Panc1 (cell line): ENCODE measurements at regions not wholly inside any gene's neighbourhood (a gene's known extent, or its start where the extent isn't known, plus 50 kb on each side); places are given as distances from the start of the nearest gene placed in this dataset.

ENCODE experiments used
- ATAC-seq: fragments of 200-7000 bp; cut with Tn5 transposase; 2 replicates; pipeline ENCODE4 v1.9.1; 2020; ENCODE audit warnings: mild to moderate bottlenecking, moderate library complexity
- BruUV-seq: library from RNA; stranded (reverse); fragments of 400-500 nt; replicated peaks from 2 replicates; lab custom pipeline; 2021; lab: Mats Ljungman, UMichigan
- CTCF ChIA-PET: fragments of 300-600 bp; sonication (Branson Sonifier 250); formaldehyde crosslinking; loops from one replicate; lab custom pipeline; 2022; ENCODE audit warnings: antibody characterized with exemption; lab: Charles Lee
- POLR2A ChIA-PET: fragments of 300-600 bp; sonication (Branson Sonifier 250); formaldehyde crosslinking; loops from one replicate; lab custom pipeline; 2022; ENCODE audit warnings: antibody characterized with exemption; lab: Charles Lee
- DNase-seq: peaks from one replicate; pipeline ENCODE4 v3.0.0-alpha.2; 2010; ENCODE audit warnings: low read depth, low spot score
- H3K27ac ChIP-seq: 2 replicates; pipeline ENCODE4 v1.5.1; 2011; ENCODE audit warnings: mild to moderate bottlenecking, low read length, inconsistent platforms
- H3K27me3 ChIP-seq: fragments of 200-500 bp; sonication (Bioruptor generic); 2 replicates; pipeline ENCODE4 v1.6.0; 2014; ENCODE audit warnings: low read length, inconsistent platforms; ENCODE audit not compliant: control insufficient read depth, insufficient read depth
- H3K36me3 ChIP-seq: fragments of 200-500 bp; sonication (Bioruptor generic); 2 replicates; pipeline ENCODE4 v1.5.1; 2014; ENCODE audit warnings: inconsistent platforms, mild to moderate bottlenecking, low read length, moderate library complexity; ENCODE audit not compliant: control insufficient read depth, insufficient read depth
- H3K4me1 ChIP-seq: 2 replicates; pipeline ENCODE4 v1.5.1; 2011; ENCODE audit warnings: inconsistent platforms, mild to moderate bottlenecking, low read length, moderate library complexity; ENCODE audit not compliant: control insufficient read depth, insufficient read depth
- H3K4me3 ChIP-seq, 2 experiments: 2 replicates each; pipeline ENCODE4 v1.5.1; 2011 to 2012; ENCODE audit warnings: low read depth in 2 of 2, low read length in 2 of 2, mild to moderate bottlenecking in 2 of 2, inconsistent platforms in 1 of 2, moderate library complexity in 1 of 2
- H3K9me3 ChIP-seq: fragments of 200-500 bp; sonication (Bioruptor generic); 2 replicates; pipeline ENCODE4 v1.5.1; 2014; ENCODE audit warnings: low read depth, mild to moderate bottlenecking, inconsistent platforms, low read length, moderate library complexity; ENCODE audit not compliant: control insufficient read depth, insufficient read depth
- POLR2AphosphoS5 ChIP-seq: IDR thresholded peaks from 2 replicates; pipeline ENCODE4 v1.6.1; 2012; ENCODE audit warnings: mild to moderate bottlenecking, low read depth, low read length, moderate library complexity
- SIN3A ChIP-seq: IDR thresholded peaks from 2 replicates; pipeline ENCODE4 v1.6.1; 2012; ENCODE audit warnings: low read depth, mild to moderate bottlenecking, low read length, moderate library complexity, borderline replicate concordance; ENCODE audit not compliant: insufficient read depth
- TCF7L2 ChIP-seq: IDR thresholded peaks from 2 replicates; pipeline ENCODE4 v1.6.1; 2011; ENCODE audit warnings: mild to moderate bottlenecking, low read depth, low read length, inconsistent platforms
- in situ Hi-C: cut with HindIII; loops from 2 replicates; pipeline ENCODE4 v1.10.0; 2016; ENCODE audit warnings: low sequenced_read_pairs, low pct_unique_long_range_greater_than_20kb
- intact Hi-C: fragments of 100-400 bp; cut with micrococcal nuclease; formaldehyde crosslinking; loops from one replicate; pipeline ENCODE4 v1.10.0; 2022; ENCODE audit not compliant: unreplicated experiment
- TF ChIP-seq, protein P1 (sequence below), 2 experiments: IDR thresholded peaks; 2 replicates each; pipeline ENCODE4 v1.6.1; 2011 to 2012; ENCODE audit warnings: low read depth in 2 of 2, control low read depth in 1 of 2, low read length in 1 of 2, mild to moderate bottlenecking in 1 of 2, moderate library complexity in 1 of 2; ENCODE audit not compliant: insufficient read depth in 1 of 2
- TF ChIP-seq, protein P2 (sequence below): fragments of 450-650 bp; IDR thresholded peaks from 2 replicates; pipeline ENCODE4 v1.5.1; 2017; ENCODE audit warnings: mild to moderate bottlenecking

DNA sequence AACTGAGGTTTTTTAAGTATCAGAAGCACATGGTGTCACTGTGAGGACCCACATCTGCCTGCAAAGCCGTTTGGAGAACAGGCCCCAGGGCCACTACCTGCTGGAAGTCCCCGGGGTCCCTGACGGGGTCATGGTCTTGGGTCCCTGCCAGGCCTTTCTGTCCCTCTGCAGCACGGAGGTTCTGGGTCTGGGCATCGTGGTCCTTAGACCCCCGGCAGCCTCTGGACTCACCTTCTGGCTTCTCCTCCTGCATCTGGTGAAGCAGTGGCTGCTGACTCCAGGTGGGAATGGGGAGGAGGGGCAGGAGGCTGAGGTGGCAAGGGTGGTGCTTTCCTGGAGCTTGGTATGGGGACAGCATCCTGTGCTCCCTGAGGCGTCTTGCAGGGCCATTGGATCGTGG, 198.6 kb downstream of the TEX29 start:
- POLR2A ChIA-PET, result no interaction called here
- in situ Hi-C loops (no loop called here), intact Hi-C loops (no loop called here)
- H3K27ac ChIP-seq, result no peak overlapping the region
- H3K4me3 ChIP-seq, result no peak overlapping the region
- no peaks in the 10 kb centered on the region for H3K9me3 ChIP-seq
- no peaks in the 10 kb centered on the region for H3K36me3 ChIP-seq
- CTCF ChIA-PET, result no interaction called here
- H3K4me1 ChIP-seq, result no peaks in the 10 kb centered on the region
- no TSS peak for BruUV-seq
- no peak for ATAC-seq
- TF ChIP-seq, protein P1, sequence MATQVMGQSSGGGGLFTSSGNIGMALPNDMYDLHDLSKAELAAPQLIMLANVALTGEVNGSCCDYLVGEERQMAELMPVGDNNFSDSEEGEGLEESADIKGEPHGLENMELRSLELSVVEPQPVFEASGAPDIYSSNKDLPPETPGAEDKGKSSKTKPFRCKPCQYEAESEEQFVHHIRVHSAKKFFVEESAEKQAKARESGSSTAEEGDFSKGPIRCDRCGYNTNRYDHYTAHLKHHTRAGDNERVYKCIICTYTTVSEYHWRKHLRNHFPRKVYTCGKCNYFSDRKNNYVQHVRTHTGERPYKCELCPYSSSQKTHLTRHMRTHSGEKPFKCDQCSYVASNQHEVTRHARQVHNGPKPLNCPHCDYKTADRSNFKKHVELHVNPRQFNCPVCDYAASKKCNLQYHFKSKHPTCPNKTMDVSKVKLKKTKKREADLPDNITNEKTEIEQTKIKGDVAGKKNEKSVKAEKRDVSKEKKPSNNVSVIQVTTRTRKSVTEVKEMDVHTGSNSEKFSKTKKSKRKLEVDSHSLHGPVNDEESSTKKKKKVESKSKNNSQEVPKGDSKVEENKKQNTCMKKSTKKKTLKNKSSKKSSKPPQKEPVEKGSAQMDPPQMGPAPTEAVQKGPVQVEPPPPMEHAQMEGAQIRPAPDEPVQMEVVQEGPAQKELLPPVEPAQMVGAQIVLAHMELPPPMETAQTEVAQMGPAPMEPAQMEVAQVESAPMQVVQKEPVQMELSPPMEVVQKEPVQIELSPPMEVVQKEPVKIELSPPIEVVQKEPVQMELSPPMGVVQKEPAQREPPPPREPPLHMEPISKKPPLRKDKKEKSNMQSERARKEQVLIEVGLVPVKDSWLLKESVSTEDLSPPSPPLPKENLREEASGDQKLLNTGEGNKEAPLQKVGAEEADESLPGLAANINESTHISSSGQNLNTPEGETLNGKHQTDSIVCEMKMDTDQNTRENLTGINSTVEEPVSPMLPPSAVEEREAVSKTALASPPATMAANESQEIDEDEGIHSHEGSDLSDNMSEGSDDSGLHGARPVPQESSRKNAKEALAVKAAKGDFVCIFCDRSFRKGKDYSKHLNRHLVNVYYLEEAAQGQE (IDR thresholded peaks at IDR 0.05; ENCODE audit: insufficient read depth in 1 of 2, low read depth in 2 of 2, low read length in 1 of 2), result no peak
- no peak for TF ChIP-seq SIN3A
- no peak for TF ChIP-seq POLR2AphosphoS5
- TF ChIP-seq TCF7L2, result no peak
- TF ChIP-seq, protein P2, sequence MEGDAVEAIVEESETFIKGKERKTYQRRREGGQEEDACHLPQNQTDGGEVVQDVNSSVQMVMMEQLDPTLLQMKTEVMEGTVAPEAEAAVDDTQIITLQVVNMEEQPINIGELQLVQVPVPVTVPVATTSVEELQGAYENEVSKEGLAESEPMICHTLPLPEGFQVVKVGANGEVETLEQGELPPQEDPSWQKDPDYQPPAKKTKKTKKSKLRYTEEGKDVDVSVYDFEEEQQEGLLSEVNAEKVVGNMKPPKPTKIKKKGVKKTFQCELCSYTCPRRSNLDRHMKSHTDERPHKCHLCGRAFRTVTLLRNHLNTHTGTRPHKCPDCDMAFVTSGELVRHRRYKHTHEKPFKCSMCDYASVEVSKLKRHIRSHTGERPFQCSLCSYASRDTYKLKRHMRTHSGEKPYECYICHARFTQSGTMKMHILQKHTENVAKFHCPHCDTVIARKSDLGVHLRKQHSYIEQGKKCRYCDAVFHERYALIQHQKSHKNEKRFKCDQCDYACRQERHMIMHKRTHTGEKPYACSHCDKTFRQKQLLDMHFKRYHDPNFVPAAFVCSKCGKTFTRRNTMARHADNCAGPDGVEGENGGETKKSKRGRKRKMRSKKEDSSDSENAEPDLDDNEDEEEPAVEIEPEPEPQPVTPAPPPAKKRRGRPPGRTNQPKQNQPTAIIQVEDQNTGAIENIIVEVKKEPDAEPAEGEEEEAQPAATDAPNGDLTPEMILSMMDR, result no peak
- no peak for DNase-seq
- no peaks in the 10 kb centered on the region for H3K27me3 ChIP-seq

DNA sequence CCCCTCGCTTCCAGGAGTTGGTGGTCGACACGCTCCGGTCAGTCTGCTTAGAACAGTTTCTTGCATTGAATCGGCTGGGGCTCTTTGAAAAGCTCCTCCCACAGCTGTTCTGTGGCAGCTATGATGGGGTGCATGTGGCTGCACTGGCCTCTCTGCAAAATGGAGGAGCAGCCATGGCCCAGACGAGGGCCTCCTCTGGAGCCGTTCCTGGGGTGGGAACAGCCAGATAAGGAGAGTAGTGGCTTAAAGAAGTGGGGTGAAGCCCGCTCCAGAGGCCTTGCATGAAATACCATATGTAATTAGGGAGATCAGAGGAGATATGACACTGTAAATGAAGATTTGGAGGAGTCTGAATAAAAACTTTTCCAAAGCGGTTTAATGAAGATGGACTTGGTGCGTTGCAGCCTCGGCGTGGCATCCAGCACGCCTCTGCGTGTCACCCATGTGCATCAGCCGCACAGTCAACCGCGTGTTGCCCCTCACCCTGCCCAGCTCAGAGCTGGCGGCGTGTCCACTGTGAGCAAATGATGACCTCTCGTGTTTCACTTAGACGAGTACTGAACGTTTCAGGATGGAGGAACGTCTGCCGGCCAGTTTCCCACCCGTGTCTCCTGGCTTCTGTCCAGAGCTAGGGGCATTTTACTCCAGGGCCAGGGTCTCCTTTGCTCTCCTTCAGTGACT, 199.2 kb downstream of the TEX29 start:
- ATAC-seq (no peak), DNase-seq (no peak)
- BruUV-seq, result no TSS peak
- no peaks in the 10 kb centered on the region for H3K9me3 ChIP-seq
- no peaks in the 10 kb centered on the region for H3K27me3 ChIP-seq
- intact Hi-C loops (no loop called here), in situ Hi-C loops (no loop called here)
- TF ChIP-seq, protein P2, result no peak
- TF ChIP-seq TCF7L2 (no peak), POLR2AphosphoS5 (no peak), SIN3A (no peak)
- TF ChIP-seq, protein P1 (IDR thresholded peaks at IDR 0.05; ENCODE audit: insufficient read depth in 1 of 2, low read depth in 2 of 2, low read length in 1 of 2), result no peak
- no peak overlapping the region for H3K27ac ChIP-seq
- no peaks in the 10 kb centered on the region for H3K4me1 ChIP-seq
- H3K36me3 ChIP-seq, result no peaks in the 10 kb centered on the region
- ChIA-PET CTCF (no interaction called here), POLR2A (no interaction called here)
- no peak overlapping the region for H3K4me3 ChIP-seq
